Endothelial cell of umbilical vein (primary cell): ENCODE measurements at regions not wholly inside any gene's neighbourhood (a gene's known extent, or its start where the extent isn't known, plus 50 kb on each side); places are given as distances from the start of the nearest gene placed in this dataset.

ENCODE experiments used
- CTCF ChIP-seq, 2 donors: IDR thresholded peaks; 1 replicate in 1 of 2; 2 replicates in 1 of 2; pipeline ENCODE4 v1.5.1; 2011; ENCODE audit warnings: low read length in 2 of 2, mild to moderate bottlenecking in 2 of 2, moderate library complexity in 2 of 2, control low read depth in 1 of 2, inconsistent platforms in 1 of 2, low read depth in 1 of 2; ENCODE audit not compliant: insufficient read depth in 1 of 2; ENCODE audit errors: extremely low read depth in 1 of 2
- POLR2A ChIP-seq: IDR thresholded peaks from 2 replicates; pipeline ENCODE4 v1.6.1; 2012; ENCODE audit warnings: low read depth, mild to moderate bottlenecking, control low read depth, low read length

GRCh38 chr19:31548941-31549340, 199.7 kb upstream of the TSHZ3 start:
- TF ChIP-seq CTCF (IDR thresholded peaks at IDR 0.05; ENCODE audit: extremely low read depth in 1 of 2, insufficient read depth in 1 of 2, low read depth in 1 of 2, low read length in 2 of 2) (no peak), POLR2A (no peak)
